HG02884 (cell line): ENCODE measurements at regions not wholly inside any gene's neighbourhood (a gene's known extent, or its start where the extent isn't known, plus 50 kb on each side); places are given as distances from the start of the nearest gene placed in this dataset.
"Not testable (repeated sequence)": the region's sequence is repeated elsewhere in the genome, so short reads cannot be mapped to it uniquely, and the experiment has no call there.

Experiments used
- ATAC-seq: cut with Tn5 transposase; IDR thresholded peaks from one replicate; pipeline ENCODE4 v1.9.1; 2021; ENCODE audit warnings: mild to moderate bottlenecking, moderate library complexity; ENCODE audit not compliant: unreplicated experiment

- ATAC-seq, result no peak
These were observed 50.4 kb upstream of the RNF32 start for GRCh38 chr7:156590212-156590611.

- ATAC-seq, result no peak
These were observed 50.8 kb upstream of the RNF32 start for GRCh38 chr7:156589808-156590207.

- no peak for ATAC-seq
These were observed 54.6 kb upstream of the RNF32 start for GRCh38 chr7:156585926-156586325.

DNA sequence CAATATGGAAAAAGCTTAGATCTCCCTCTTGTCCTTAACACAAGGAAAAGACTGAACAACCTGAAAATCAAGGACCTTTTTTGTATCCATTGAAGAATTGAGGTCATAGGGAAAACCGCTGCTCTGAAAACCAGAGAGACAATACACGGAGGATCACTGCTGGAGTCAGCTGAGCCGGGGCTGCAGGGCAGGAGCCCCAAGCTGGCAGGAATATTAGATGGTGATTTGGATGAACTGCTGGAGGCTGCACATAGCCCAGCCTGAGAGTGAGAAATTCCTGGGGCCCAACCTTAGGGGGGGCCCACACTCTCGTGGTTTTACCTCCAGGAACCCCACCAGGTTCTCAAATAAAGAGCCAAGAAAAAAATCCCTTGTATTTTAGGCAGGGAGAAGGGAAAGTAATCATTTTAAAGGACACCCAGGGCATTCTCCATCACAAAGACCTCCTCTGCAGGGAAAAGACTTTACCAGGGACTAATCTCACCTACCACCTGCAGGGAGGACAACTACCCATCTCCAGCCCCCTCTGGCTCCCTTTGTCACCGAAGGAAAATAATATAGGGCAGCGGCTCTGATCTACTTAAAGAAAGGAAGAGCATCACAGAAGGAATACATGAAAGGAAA is 55.4 kb upstream of the RNF32 start:
- no peak for ATAC-seq

DNA sequence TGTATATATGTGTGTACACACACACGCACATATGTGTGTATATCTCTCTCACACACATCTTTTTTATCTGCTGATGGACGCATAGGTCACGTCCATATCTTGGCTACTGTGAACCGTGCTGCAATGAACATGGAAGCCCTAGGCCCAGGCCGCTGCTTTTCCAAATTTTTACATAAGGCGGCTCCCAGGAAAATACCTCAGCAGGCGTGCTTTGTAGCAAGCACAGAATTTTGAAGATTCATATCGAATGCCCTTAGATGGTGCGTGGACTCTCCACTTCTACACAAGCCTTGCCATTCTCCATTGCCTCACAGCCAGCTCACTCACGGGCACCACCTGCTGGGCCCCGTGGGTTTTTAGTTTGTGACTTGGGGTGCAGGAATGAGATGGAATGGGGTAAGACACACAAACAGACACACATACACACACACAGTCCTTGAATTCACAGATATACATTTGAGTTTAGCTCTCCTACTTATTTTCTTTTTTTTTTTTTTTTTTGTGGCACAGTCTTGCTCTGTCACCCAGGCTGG is 57.9 kb upstream of the RNF32 start:
- ATAC-seq, result no peak

DNA sequence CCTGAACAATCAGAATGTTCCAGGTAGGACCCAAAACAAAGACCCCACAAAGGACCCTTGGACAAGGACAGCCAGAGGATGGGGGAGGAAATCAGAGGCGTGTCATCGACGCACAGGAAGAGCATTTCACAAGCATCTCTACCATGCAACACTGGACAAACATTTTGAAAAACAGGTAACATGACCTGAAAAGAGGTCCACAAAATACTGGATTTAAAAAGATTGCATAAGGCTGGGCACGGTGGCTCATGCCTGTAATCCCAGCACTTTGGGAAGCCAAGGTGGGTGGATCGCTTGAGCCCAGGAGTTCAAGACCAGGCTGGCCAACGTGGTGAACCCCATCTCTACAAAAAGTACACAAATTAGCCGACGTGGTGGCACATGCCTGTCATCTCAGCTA is 60.5 kb upstream of the RNF32 start:
- ATAC-seq, result no peak

- ATAC-seq, result no peak
These were observed 61.0 kb upstream of the RNF32 start for GRCh38 chr7:156579566-156579965.

DNA sequence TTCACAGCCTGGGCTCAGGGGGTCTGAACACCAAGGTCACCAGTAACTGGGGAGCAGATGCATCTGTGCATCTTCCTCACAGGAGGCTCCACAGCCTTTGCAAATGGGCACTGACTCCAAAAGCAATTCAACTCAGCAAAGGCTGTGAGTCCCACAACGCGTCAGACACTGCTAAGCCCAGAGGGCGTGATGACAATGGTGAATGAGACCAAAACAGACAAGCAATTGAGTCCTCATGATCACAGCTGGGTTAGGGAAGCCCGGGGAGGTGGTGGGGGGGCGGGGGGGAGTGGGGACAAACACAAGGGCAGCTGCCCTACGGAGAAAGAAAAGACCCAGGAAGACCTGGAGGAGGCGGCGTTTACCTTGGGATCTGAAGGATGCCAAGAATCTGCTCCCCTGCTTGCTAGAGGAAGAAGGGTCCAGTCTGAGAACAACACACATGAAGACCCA is 61.6 kb upstream of the RNF32 start:
- no peak for ATAC-seq

- ATAC-seq, result no peak
These were observed 62.0 kb upstream of the RNF32 start for GRCh38 chr7:156578578-156578940.

- no peak for ATAC-seq
These were observed 62.7 kb upstream of the RNF32 start for GRCh38 chr7:156577645-156578577.

GRCh38 chr7:156576216-156577058 is 64.1 kb upstream of the RNF32 start:
- ATAC-seq, result no peak

DNA sequence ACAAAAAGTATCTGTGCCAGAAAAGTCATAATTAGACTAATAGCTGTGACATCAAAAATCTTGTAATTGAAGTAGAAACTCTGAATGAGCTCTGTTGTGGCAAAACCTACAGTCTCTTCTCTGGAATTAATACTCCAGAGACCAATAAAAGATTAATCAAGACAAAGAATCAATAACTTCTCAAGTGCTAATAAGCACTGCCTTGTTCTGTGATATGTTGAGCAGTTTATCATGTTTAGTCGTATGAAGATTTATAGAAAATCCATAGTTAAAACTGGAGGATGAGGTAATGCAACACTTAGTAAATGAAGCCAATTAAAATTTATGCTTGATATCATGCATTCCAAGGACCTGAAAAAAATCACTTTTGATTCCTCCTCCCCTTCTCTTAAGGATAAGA is 72.3 kb upstream of the RNF32 start:
- no peak for ATAC-seq

DNA sequence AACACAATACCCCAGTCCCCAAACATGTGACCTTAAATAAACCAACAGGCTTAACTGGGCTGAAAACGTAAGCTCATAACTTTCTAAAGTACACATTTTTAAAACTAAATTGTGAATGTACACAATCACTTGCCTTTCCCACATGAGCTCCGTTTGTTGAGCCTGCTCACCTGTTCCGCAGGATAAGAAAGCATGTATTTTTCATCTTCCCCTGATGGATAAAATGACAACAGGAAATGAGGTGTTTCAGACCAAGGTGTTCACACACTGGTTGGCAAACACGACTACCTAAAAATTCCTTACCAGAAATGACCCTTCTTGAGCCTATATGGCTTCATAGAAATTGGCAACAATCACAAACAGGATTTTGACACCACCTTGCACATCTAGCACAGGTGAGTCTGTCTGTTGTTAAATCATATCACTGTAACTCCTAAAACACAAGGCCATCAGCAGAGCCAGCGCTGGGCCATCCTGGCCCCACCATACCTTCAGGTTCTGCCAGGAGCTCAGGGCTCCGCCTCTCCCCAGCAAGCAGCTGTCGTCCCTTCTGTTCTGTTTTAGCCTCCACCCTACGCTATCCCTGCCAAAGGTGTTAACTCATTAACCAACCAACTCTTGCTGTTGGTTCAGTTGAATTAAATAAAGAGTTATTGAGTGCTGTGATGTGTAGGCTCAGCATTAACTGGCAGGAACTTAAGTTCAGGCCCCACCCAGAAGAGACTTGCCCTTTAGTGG is 73.6 kb upstream of the RNF32 start:
- ATAC-seq, result no peak

GRCh38 chr7:156565002-156565401 is 75.6 kb upstream of the RNF32 start:
- not testable (repeated sequence) for ATAC-seq

- no peak for ATAC-seq
These were observed 79.9 kb upstream of the RNF32 start for GRCh38 chr7:156560696-156561095.

GRCh38 chr7:156560075-156560474 is 80.5 kb upstream of the RNF32 start:
- ATAC-seq, result no peak

DNA sequence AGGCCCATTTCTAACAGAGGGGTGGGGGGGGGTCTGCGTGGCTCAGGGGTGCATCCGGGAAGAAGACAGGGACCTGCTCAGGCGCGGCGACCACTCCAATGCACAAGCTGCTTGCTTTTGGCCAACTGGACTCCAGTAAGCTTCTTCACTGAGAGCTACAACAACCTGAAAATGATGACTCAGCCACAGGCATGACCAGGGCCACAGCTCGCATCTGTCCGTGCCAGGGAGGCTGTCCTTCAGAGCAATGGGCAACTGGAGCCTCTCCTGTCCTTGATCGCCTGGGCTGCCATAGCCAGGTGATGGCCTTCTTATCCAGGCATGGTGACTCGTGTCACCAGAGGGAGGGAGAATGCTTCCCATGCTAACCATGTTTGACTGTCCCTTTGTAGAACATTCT is 81.6 kb upstream of the RNF32 start:
- no peak for ATAC-seq

DNA sequence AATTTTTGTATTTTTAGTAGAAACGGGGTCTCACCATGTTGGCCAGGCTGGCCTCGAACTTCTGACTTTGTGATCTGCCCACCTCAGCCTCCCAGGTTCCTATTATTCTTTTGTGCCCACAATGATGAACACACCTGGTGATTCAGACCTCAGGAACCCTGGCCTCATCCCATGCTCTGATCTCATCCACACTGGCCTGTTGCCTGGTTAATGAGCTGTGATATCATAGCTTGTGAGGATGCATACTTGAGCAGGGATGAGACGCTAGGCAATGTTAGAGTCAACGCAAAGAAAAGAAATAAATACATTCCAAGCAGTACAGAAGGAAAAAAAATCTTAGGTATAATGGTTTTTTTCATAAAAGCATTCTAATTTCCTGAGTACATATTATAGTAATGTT is 82.4 kb upstream of the RNF32 start:
- no peak for ATAC-seq

DNA sequence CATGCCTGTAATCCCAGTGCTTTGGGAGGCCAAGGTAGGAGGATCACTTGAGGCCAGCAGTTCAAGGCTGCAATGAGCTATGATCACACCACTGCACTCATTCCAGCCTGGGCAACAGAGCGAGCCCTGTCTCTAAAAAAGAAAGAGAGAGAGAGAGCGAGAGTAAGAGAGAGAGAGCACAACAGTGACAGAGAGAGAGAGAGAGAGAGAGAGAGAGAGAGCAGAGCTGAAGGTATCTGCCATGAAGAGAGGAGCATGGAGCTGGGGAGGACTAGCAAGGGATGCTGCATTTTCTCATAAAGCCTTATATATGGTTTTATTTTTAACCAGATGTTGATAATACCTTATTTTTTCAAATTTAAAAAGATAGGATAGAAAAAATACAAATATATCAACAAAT is 84.5 kb upstream of the RNF32 start:
- ATAC-seq, result no peak

DNA sequence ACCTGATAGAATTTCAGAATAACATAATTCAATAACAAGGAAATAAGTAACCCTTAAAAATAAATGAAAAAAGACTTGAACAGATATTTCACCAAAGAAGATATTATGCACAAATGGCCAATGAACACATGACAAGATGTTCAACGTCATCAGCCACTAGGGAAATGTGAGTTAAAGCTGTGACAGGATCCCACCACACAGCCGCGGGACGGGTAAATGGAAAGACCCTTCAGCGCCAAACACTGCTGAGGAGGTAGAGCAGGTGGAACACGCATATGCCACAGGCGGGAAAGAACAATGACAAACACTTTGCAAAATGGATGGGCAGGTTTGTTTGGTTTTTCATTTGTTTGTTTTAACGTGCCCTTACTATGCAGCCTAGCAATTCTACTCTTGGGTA is 86.1 kb upstream of the RNF32 start:
- no peak for ATAC-seq

- ATAC-seq, result no peak
These were observed 90.9 kb upstream of the RNF32 start for GRCh38 chr7:156549636-156550035.
